ENCODE measurements at regions not wholly inside any gene's neighbourhood (a gene's known extent, or its start where the extent isn't known, plus 50 kb on each side); places are given as distances from the start of the nearest gene placed in this dataset.

DNA sequence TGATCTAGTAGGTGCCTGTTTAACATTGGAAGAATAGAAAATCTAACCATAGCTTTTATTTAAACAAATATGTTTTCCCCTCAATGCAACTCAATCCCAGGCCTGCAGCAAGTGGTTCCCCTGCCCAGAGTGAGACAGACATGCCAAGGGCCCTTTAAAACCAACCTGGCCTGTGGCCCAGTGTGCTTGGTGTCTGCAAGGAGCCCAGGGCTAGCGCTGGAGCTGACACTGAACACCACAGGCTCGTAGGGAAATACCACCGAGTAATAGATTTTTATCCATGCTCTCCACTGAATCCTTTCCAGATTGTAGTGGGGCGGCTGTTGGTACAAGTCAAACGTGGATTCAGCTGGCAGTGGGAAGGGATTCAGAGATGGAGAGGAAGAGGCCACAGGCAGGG, 95.6 kb upstream of the NRXN3 start:
- DNase-seq = no peak

DNA sequence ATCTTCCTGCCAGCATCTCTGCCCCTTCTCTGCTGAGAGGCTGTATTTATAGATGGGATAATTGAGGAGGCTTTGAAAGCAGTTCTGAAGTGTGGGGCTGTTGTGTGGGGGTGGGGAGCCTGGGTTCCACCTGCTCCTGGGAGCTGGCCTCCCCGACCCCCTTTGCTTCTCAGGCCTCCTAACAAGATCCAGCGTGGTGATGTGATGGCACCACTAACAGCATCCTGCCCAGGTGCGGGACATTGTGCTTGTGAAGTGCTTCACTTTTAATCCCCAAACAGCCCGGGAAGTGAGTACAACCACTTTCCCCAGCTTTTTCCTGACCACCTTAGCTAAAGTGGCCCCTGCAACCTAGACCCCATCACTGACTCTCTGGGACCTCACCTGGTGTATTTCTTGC, 95.1 kb upstream of the NRXN3 start:
- no peak for DNase-seq

DNA sequence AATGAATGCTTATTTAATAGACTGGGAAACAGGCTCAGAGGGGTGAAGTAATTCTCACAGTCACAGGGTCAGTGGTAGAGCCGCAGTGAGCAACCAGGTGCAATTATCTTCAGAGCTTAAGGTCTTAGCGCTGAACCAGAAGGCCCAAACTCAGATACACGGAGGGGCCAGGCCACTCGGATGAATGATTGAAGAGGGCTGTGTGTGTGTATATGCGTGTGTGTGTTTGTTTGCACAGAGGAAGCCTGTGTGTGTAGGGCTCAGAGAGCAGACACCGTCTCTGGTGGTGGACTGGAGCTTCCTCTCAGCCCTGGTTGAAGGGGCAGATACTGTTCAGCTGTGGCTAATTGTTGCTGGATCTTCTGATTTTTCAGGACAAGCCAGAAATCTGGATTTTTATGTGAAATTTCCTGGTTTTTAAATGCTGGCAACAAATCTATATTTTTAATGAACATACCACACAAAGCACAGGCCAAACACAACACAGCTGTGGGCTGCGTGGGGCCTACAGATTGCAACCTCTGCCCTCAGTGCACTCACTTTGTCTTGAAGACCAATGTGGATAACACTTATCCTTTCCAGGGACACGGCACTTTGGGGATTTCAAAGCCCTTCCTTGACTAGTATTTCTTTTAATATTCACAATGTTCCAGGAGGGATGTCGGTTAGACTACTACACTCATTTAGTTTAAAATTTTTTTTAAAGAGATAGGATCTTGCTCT, 94.5 kb upstream of the NRXN3 start:
- no peak for DNase-seq

DNA sequence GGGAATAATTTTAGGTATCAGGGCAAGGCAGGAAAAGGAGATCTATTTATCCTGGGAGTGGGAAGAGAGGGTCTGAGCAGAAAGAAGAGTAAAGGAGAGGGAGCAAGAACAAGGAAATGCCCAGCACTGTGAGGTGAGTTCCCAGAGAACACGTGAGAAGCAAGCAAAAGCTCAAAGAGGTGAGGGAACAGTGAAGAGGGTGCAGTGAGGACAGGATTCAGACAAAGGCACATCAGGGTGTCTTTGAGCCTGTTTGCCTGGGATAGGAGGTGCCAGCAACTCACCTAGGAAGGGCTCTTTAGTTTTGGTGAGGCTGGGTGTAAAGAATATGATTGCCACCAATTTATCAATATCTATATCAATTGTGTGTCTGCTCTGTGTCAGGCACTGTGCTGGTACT, 88.9 kb upstream of the NRXN3 start:
- DNase-seq = no peak

DNA sequence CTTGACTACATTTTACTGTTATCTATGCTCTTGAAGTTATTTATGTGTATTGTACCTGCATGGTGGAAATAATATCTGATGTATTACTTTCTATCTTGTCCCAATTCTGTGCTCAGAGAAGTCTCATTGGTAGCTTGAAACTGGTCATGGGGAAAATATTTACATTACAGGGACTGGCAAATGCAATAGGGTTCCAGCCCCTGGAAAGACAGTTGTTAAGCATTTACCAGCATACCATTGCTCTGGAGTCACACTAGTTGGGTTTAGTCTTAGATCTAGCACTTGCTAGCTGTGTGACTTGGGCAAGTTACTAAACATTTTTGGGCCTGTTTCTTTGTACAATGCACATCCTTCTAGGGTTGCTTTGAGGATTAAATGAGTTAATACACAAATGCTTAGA, 86.3 kb upstream of the NRXN3 start:
- DNase-seq = no peak

DNA sequence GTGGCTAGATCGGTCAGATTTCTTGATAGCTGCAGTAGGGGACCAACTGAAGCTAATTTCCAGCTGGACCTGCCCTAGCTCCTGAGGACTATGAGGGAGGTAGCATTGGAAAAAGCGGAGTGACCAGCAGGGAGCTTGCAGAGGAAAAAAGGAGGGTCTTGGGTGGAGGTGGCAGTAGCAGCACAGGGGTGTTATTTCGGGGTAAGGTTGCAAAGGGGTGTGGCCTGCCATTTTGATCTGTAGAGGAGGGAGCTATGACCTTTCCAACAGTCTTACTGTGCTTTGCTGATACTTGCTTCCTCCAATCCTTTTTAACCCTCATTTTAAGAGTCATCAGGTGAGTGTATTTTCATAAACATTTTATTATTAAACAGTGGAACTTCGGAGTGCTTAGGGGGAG, 83.8 kb upstream of the NRXN3 start:
- no peak for DNase-seq

DNA sequence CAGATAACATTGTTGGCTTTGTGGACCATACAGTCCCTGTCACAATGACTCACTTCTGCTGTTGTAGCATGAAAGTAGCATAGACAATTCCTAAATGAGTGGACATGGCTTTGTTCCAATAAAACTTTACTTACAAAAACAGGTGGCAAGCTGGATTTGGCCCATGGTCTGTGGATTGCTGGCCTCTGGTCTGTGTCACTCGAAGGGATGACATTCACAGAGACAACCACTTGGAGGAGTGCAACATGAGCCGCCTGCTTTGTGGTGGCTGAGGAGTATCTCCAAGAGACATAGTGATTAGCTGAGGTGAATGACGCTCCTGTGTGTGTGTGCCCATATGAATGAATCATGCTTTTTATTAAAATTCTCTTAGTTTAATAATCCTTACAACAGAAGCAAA, 81.3 kb upstream of the NRXN3 start:
- no peak for DNase-seq

DNA sequence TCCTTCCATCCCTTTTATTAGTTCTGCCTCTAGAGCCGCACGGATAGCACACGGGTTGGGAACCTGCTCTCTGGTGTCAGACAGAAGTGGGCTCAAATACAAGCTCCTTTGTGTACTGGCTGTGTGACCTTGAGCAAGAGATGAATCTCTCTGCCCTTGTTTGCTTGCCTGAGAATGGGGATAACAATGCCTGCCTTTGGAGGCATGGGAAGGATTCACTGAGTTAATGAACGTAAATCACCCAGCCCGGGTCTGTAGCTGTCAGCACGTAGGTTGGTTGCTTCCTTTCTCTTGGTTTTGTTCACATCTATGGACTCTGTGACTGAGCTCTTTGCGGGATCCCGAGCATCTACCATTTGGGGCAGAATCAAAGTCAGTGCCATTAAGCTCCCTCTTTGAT, 79.3 kb upstream of the NRXN3 start:
- DNase-seq = no peak

DNA sequence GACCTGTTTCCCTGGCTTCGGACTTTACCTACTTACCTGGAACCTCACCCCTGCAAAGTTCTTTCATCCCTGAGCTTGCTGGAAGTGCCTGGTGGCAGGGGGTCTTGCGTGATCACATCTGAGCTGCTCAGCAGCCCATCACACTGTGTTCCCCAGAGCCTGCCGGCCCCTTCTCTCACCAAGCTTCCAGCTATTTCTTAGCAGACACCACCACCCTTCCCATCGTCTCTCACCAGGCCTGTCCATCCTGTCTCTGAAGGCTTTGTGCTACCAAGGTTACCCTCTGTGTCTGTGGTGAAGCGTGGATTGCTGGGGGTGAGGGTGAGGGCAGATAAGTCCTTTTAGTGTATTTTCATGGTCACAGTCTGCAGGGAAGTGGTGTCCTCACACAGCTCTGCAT, 78.8 kb upstream of the NRXN3 start:
- no peak for DNase-seq

DNA sequence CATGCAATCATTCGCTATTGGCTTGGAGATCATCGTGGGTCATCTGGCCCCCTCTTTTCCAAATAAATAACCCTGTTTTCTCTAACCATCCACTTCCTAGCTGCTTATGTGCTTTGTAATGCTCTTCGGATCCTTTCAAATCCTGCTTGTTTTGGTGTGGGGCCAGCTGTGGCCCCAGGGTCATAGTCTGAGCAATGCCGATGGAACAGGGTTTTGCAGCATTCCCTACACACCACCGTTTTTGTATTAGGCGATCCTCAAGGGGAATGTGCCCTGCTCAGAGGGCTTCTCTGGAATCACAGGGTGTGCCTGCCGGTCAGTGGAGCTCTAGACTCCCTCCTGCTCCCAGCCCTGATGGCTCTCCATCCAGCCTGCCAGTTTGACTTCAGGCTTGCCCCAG, 78.1 kb upstream of the NRXN3 start:
- no peak for DNase-seq

DNA sequence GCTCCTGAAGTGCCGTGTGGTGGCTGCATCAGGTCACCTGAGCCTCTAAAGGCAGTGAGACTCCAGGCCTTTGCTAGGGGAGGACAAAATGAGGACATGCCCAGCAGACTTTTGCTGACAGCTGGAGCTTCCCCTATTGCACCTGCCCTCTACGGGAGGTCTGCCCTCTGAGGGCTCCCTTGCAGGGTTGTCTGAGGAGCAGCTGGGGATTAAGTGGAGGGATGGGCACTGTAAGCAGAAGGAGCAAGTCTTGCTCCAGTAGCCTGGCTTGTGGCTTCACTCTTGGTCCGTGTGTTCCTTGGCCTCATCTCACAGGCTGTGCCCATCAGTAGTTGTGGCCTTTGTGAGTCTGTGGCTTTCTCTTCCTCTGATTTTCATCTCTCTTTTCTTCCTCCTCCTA, 66.9 kb upstream of the NRXN3 start:
- DNase-seq = no peak

DNA sequence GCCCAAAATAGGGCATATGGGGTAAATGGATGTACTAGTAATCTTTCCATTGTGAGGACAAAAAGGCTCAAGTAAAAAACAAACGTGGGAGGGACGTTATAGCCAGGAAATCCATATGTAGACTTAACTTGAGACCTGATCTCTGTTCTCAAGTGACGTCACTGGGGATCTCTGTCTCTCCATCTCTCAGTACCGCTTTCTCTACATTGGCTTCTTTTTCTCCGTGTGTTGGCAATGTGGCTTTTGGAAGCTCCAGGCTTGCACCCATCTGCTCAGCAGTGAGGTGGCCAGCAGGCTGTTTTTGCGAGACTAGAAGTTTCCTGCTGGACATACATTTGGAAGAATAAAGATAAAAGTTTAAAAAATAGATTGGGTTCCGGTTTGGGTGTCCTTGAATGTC, 66.0 kb upstream of the NRXN3 start:
- no peak for DNase-seq

DNA sequence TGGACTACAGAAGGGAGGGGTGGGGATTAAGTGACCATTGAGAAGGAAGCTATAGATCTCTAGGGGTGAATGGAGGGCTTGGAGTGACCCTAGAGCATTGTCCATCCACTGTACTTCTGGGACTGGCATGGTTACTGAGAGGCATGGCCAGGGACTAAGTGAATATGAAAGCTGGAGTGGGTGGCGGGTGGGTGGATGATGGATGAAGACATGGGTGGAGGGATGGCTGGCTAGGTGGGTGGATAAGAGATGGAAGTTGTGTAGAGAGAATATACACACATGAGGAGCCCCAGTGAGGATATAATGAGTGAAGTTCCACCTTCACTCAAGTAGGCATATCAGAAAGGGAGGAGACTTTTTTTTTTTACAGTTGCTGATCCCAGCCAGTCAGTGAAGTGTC, 65.5 kb upstream of the NRXN3 start:
- DNase-seq = no peak

DNA sequence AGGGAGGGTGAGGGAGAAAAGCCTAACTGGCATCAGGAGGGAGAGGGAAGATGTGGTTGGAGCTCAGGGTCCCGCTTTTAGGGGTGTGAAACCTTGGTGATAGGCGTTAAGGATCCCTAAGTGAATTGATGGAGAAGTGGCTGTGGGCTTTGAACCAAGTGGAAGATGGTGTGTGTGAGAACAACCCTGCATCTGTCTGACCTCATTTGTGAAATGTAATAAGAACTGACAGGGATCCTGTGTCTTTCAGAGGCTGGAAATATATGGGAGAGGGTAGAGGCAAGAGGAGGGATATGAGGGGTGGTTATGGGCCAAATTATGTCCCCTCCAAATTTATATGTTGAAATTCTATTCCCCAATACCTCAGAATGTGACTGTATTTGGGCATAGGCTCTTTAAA, 63.8 kb upstream of the NRXN3 start:
- no peak for DNase-seq

DNA sequence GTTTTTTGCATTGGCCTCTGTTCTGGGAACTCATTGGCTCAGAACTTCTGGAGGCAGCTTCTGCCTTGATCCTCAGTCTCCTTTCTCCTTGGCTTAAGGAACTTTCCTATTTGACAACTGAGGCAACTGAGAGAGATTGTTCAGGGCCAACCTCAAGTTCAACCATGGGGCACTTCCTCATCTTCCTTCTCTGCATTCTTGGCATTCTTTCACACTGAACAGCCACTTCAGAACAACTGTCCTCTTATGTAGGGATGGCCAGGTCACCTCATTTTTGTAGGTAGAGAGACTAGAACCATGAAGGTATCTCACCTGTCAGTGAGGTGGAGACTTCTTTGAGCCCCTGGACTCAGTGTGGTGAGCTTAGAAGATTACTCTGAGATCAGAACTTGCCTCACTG, 63.0 kb upstream of the NRXN3 start:
- DNase-seq = no peak

DNA sequence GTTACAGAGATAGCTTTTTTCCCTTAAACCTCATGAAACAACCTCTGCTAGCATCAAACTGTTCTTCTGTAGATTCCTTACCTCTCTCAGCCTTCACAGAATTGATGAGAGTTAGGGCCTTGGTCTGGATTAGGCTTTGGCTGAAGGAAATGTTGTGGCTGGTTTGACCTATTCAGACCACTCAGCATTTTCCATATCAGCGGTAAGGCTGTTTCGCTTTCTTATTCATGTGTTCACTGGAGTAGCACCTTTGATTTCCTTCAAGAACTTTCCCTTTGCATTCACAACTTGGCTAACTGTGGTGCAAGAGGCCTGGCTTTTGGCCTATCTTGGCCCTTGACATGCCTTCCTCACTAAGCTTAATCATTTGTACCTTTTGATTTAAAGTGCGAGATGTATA, 50.7 kb upstream of the NRXN3 start:
- no peak for DNase-seq
